GM10266 (cell line): ENCODE measurements at regions not wholly inside any gene's neighbourhood (a gene's known extent, or its start where the extent isn't known, plus 50 kb on each side); places are given as distances from the start of the nearest gene placed in this dataset.

Experiments
- DNase-seq: peaks from one replicate; pipeline ENCODE4 v3.0.0; 2012; ENCODE audit errors: extremely low spot score
- TF ChIP-seq, protein P1 (sequence below): IDR thresholded peaks from 2 replicates; pipeline ENCODE4 v1.5.1; 2012; ENCODE audit warnings: mild to moderate bottlenecking, low read depth; ENCODE audit not compliant: control insufficient read depth, insufficient read depth; ENCODE audit errors: missing control alignments

DNA sequence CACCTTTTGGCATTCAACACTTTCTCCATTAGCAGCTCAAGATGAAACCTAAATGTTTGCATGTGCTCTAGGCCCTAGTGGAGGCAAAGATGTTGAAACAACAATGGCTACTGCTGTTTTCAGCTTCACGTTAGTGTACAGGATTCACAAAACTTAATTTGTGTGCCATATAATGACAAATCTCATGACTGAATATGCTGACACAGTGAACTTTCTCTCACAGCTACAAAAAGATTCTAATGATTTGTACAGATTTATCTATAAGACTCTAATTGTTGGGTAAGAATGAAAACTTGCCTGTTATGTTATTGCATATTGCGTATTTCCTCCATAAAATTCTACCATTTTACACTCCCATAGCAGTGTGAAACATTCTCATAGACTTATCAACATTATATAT lies 97.5 kb downstream of the CETN3 start:
- TF ChIP-seq, protein P1, sequence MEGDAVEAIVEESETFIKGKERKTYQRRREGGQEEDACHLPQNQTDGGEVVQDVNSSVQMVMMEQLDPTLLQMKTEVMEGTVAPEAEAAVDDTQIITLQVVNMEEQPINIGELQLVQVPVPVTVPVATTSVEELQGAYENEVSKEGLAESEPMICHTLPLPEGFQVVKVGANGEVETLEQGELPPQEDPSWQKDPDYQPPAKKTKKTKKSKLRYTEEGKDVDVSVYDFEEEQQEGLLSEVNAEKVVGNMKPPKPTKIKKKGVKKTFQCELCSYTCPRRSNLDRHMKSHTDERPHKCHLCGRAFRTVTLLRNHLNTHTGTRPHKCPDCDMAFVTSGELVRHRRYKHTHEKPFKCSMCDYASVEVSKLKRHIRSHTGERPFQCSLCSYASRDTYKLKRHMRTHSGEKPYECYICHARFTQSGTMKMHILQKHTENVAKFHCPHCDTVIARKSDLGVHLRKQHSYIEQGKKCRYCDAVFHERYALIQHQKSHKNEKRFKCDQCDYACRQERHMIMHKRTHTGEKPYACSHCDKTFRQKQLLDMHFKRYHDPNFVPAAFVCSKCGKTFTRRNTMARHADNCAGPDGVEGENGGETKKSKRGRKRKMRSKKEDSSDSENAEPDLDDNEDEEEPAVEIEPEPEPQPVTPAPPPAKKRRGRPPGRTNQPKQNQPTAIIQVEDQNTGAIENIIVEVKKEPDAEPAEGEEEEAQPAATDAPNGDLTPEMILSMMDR: no peak

DNA sequence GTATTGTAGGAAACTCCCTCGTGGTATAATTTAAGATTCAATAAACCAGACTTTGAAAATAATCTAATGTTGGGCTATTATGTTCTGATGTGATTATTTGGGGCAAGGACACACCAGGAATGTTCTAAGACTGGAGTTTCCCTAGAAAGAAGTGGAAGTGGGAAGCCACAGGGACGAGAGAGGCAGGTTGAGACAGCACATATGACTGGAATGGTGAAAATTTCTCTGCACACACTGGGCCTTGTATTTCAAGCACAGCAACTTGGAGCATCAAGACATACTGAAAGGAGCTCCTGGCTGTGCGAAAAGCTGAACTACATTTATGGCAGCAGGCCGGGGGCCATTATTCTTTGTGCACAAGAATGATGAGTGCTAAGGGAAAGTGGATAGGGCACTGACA lies 98.2 kb downstream of the CETN3 start:
- DNase-seq: no peak
- TF ChIP-seq, protein P1: no peak

More for the DNA sequence above, 97.5 kb downstream of the CETN3 start:
- DNase-seq: no peak

DNA sequence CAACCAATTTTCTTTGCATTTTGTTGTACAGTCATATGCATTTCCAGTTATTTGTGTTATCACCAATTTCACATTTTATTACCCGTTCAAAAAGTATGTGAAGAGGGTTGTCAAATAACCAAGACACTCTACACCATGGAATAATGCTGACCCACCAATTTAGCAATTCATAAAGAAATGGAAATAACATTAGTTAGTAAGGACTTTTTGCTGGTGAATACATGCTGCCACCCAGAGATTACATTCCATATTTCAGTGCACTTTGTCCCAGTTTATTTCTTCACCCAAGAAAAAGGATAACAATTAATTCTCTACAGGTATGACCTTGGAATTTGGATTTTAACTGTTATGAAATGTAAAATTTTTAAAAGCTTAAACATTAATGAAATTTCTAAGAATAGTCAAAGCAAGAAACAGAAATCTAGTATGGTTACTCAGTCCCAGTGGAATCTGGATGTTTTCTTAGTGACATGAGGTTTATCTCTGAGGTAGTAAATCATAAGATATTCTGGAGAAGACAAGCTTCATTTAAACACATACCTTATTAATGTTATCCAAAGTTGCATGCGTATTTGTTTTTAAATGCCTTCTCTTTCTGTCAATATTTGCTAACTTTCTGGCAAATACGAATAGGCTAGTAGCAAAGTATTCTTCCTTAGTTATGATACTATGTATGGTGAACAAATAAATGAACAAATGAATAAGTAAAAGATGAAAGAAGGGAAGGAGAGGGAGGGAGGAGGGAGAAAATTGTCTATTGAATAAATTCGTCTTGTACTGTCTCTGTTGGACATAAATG lies 100.6 kb downstream of the CETN3 start:
- TF ChIP-seq, protein P1: no peak
- DNase-seq: no peak

DNA sequence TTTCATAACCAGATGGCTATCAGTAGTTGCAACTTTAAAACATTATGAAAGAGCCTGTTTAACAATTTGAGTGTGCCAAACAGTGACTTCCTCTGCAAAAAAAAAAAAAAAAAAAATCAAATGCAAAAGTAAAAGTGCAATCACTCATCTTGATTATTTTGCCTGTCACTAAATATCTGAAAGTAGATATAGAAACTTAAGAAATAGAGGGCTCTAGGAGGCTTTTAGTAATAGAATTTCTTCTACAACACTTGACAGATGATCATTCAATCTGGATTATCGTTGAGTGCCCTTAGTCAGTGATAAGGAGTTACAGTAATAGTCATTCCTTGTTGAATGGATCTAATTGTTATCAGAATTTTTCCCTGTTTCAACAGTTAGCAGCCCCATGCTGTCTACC lies 101.8 kb downstream of the CETN3 start:
- no peak for DNase-seq
- TF ChIP-seq, protein P1: no peak

DNA sequence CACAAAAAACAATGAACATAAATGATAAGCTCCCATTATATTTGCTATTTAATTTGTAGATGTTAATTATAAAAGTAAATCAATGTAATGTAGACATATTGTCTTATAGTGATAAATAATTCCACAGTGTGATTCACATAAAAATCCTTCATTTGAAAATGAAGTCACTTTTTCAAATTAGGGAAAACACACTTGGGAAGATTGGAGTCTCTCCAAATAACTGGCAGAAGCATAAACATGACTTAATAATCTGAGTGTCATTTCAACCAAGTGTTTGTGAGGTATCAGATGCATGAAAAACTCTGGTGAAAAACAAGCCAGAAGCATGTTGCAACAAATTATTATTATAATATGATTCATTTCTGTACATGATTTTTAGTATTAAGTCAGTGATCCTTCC lies 102.2 kb downstream of the CETN3 start:
- no peak for DNase-seq
- TF ChIP-seq, protein P1: no peak

DNA sequence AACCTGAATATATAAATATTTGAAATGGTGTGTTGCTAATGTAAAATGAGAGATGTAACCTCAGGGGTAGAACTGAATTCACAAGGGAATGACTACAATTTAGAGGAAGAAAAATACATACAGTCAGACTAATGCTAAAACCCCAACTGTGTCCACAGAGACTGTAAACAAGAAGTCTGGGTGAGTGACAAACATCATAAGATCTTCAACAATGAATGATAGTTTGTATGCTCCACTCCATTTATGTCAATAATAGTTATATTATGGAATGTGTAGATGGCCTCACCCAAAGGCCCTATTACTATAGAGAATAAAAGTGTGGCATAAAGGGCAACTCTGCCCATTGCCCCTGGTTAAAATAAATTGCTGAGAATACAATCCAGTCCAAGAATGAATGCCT lies 102.9 kb downstream of the CETN3 start:
- no peak for DNase-seq
- TF ChIP-seq, protein P1: no peak

DNA sequence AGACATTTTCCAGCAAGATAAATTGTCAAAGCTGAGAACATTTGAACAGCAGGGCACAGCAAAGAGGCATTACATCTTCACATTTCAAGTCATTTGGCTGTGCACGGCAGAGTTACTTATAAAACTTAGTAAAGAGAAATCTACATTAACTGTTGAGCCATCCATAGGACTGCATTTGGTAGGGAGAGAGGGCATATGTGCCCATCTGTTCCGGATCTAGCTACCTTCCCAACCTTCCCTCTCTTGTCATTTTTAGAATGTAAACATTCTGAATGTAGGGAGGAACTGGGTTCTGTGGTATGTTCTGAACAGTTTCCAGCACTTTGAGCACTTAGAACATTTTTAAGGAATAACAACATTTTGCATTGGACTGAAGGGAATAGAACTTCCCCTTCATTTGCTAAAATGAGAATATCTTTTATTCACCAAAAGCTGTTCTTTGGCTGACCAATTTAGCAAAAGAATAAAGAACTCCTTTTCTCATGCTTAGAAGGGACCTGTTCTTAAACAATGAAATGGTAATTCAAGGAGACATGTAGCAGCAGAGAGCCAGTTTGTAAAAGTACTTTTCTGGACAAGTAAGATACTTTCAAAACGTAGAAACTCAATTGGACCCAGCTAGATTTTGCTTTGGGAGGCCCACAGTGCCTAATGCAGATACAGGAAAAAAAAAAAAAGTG lies 104.4 kb downstream of the CETN3 start:
- TF ChIP-seq, protein P1: no peak
- DNase-seq: no peak
